Neuron (in vitro differentiated cells): ENCODE measurements at regions not wholly inside any gene's neighbourhood (a gene's known extent, or its start where the extent isn't known, plus 50 kb on each side); places are given as distances from the start of the nearest gene placed in this dataset.
A peak's percentile ranks its signal among the peaks of the same experiment; 100 is the strongest.

Source experiments
- H2AFZ ChIP-seq: one replicate; pipeline ENCODE4 v1.6.1; 2013; ENCODE audit warnings: low read depth, mild to moderate bottlenecking, inconsistent platforms, low read length, moderate library complexity
- H3K27me3 ChIP-seq: one replicate; pipeline ENCODE4 v1.6.1; 2013; ENCODE audit warnings: low read length; ENCODE audit not compliant: insufficient read depth
- H3K36me3 ChIP-seq: one replicate; pipeline ENCODE4 v1.6.1; 2013; ENCODE audit warnings: low read length; ENCODE audit not compliant: insufficient read depth
- H3K4me1 ChIP-seq: one replicate; pipeline ENCODE4 v1.6.1; 2013; ENCODE audit warnings: low read length; ENCODE audit not compliant: insufficient read depth
- H3K4me3 ChIP-seq: 2 replicates; pipeline ENCODE4 v1.5.1; 2013; ENCODE audit warnings: mild to moderate bottlenecking, low read length, moderate library complexity
- H3K9me3 ChIP-seq: one replicate; pipeline ENCODE4 v1.6.1; 2013; ENCODE audit warnings: low read length

DNA sequence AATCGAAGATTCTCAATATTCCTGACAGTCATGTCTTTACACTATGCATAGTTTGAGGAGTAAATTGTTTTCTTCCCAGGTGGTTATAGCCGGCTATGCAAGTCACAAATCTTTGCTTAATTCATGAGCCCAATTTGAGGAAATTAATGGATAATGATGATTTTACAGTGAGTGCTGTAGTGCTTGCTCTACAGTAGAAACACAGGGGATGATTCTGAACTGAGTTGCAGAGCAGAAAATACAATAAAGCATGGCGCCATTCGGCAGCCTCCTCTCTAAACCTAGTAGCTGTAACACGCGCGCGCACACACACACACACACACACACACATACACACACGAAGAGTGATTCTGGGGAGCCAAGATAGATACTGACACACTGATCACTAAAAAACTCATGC lies 181.7 kb upstream of the DPH6 start:
- no peak overlapping the region for H3K4me3 ChIP-seq
- no peaks in the 10 kb centered on the region for H3K9me3 ChIP-seq
- H3K4me1 ChIP-seq: no peaks in the 10 kb centered on the region
- H3K36me3 ChIP-seq: no peaks in the 10 kb centered on the region
- no peaks in the 10 kb centered on the region for H3K27me3 ChIP-seq
- peak overlapping the region; percentile 15 for H2AFZ ChIP-seq

DNA sequence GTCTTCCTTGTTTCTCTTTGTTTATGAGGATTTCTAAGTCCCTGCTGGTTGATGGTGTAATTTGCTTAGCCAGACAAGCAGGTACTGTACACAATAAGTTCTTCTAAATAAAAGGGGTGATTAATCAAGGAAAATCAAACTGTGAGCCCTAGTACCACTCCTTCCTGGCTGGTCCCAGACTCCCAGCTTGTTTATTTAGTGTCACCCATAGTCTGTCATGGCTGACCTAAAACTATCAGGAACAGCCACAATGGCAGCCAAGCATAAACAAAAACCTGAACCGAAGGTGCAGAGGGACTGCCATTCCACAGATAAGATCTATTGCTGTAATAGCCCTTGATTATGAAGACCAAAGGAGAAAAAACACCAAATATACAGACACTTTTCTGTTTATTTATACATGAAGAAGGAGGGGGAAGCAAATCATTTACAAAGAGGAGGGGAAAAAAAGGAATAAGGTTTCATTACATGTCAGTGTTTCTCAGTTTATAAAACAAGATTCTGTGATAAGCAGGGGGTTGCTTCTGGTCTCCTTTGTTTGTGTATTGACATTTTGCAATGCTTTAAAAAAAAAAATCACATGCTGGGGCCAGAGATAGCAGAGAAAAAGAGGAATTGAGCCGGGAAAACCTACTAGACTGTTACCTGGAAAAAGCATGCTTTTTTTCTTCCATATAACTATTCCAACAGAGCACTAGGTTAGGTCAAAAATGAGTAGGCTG lies 182.4 kb upstream of the DPH6 start:
- peak overlapping the region; percentile 15 for H2AFZ ChIP-seq
- no peaks in the 10 kb centered on the region for H3K9me3 ChIP-seq
- no peaks in the 10 kb centered on the region for H3K36me3 ChIP-seq
- no peaks in the 10 kb centered on the region for H3K27me3 ChIP-seq
- H3K4me1 ChIP-seq: no peaks in the 10 kb centered on the region
- H3K4me3 ChIP-seq: no peak overlapping the region

DNA sequence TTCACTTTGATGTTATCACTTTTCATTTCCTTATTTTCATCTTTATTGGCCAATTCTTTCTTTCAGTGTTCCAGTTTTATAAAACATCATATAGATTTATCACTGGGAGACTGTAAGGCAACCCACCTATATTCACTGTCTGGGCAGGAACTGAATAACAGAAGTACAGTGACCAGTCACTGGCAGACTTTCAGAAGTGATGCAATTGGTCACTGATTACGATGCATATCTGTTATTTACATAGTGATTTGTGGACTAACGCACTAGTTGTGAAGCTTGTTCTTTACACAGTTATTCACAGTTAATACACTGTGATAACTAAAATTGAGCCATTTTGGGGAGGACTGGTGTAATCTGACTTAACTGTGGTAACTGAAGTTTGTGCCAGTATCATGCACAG lies 190.2 kb upstream of the DPH6 start:
- Histone ChIP-seq H3K27me3 (no peaks in the 10 kb centered on the region), H2AFZ (no peak overlapping the region), H3K4me3 (no peak overlapping the region), H3K9me3 (peaks cover 2% of the 10 kb centered on the region), H3K4me1 (no peaks in the 10 kb centered on the region), H3K36me3 (no peaks in the 10 kb centered on the region)

DNA sequence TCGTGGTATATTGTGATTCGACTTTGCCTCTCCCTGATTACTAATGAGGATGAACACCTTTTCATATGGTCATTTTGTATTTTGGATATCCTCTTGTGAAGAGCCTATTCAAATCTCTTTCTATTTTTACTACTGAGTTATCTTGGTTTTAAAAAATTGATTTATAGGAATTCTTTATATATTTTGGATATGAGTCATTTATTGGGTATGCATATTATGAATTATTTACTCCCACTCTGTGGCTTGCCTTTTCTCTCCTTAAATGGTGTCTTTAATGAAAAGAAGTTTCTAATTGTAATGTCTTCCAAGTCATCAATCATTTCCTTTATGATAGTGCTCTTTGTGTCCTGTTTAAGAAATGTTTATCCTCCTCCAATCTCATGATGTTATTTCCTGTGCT lies 191.5 kb upstream of the DPH6 start:
- H3K27me3 ChIP-seq: no peaks in the 10 kb centered on the region
- H3K36me3 ChIP-seq: no peaks in the 10 kb centered on the region
- H3K4me1 ChIP-seq: no peaks in the 10 kb centered on the region
- H3K9me3 ChIP-seq: peaks cover 2% of the 10 kb centered on the region
- H2AFZ ChIP-seq: no peak overlapping the region
- H3K4me3 ChIP-seq: no peak overlapping the region

DNA sequence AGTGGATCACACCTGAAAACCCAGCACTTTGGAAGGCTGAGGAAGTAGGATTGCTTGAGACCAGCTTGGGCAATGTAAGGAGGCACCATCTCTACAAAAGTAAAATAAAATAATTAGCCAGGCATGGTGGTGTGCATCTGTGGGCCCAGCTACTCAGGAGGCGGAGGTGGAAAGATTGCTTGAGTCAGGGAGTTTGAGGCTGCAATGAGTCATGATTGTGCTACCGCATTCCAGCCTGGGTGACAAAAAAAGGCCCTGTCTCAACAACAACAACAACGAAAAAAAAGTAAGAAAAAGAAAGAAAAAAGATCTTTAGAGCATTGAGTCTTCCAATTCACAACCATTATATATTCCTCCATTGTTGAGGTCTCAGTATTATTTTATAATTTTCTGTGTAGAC lies 192.4 kb upstream of the DPH6 start:
- Histone ChIP-seq H3K4me1 (no peaks in the 10 kb centered on the region), H3K4me3 (no peak overlapping the region), H3K9me3 (peaks cover 2% of the 10 kb centered on the region), H2AFZ (no peak overlapping the region), H3K36me3 (no peaks in the 10 kb centered on the region), H3K27me3 (no peaks in the 10 kb centered on the region)

DNA sequence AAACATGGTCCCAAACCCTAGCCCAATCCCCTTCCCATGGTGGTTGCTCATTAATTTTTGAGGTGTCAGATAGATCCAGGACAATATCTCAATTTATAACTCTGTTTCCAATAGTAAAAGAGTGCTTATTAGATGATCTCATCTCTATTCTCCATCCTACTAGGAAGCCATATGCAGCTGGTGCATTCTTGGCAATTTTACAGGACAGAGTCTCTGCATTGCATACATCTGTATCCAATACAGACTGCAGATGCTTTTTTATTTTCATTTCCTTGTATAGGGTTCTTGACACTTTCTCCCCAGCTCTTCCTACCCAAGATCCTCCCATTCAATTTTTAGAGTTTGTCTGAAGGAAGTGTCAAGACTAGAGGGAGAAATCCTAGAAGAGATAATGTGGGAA lies 194.8 kb upstream of the DPH6 start:
- Histone ChIP-seq H3K4me3 (no peak overlapping the region), H3K9me3 (peaks cover 2% of the 10 kb centered on the region), H3K4me1 (no peaks in the 10 kb centered on the region)

DNA sequence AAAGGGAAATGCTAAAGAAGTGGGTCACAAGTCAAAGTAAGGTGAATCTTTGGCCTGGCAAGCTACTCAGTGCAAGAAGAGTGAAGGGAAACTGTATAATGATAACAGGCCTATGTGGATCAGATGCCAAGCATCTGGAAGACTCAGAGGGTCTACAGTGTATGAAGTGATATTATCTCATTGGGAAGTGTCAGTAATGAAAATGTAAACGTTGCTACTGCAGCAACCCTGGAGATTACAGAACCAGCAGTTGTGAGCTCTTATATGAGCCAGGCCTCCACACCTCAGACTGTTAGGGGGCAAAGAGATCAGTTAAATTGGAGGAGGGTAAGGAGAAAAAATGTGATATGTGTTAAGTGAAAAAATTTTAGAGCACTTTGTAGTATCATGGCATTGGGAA lies 195.4 kb upstream of the DPH6 start:
- no peak overlapping the region for H3K4me3 ChIP-seq
- no peaks in the 10 kb centered on the region for H3K27me3 ChIP-seq

More for the DNA sequence above, 194.8 kb upstream of the DPH6 start:
- no peaks in the 10 kb centered on the region for H3K27me3 ChIP-seq
- H2AFZ ChIP-seq: no peak overlapping the region
- H3K36me3 ChIP-seq: no peaks in the 10 kb centered on the region

DNA sequence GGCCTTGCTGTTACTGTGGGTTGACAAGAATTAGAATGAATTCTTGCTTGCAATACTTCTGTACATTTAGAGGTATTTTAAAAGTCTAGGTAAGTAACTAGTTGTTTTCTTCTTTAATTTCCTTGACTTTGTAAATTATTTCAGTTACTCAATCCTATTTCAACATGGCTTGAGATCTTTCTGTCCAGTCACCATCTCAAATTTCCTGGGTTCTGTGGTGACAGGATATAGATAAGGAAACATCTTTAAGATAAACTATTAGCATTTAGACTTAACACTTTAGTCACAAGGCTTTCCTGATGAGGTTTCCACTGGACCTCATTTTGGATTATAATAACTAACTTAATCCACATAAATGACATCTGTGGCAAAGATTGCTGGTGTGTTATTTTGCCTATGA lies 195.9 kb upstream of the DPH6 start:
- H2AFZ ChIP-seq: no peak overlapping the region
- H3K27me3 ChIP-seq: no peaks in the 10 kb centered on the region
- no peaks in the 10 kb centered on the region for H3K36me3 ChIP-seq
- peaks cover 2% of the 10 kb centered on the region for H3K9me3 ChIP-seq
- no peak overlapping the region for H3K4me3 ChIP-seq
- no peaks in the 10 kb centered on the region for H3K4me1 ChIP-seq

More for the DNA sequence above, 195.4 kb upstream of the DPH6 start:
- H3K36me3 ChIP-seq: no peaks in the 10 kb centered on the region
- peaks cover 2% of the 10 kb centered on the region for H3K9me3 ChIP-seq
- H2AFZ ChIP-seq: no peak overlapping the region
- H3K4me1 ChIP-seq: no peaks in the 10 kb centered on the region

DNA sequence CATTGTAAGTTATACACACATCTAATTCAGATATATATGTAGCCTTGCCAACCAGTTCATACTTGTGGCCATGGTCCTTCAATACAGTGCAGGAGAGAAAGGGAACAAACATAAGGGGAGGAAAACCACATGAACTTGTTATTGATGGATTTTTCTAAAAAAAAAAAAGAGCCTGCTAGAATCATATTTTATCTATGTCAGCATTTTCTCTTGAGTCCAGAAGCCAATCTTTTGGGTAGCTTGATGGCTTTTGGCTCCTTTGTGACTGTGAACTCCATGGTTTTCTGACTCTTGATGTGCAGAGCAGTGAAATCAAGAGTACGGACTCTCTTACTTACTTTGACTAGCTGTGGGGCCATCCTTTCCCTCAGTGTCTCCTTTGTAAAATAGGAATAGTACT lies 197.4 kb upstream of the DPH6 start:
- no peaks in the 10 kb centered on the region for H3K27me3 ChIP-seq
- H2AFZ ChIP-seq: no peak overlapping the region
- no peaks in the 10 kb centered on the region for H3K9me3 ChIP-seq
- H3K4me1 ChIP-seq: no peaks in the 10 kb centered on the region
- H3K36me3 ChIP-seq: no peaks in the 10 kb centered on the region
- H3K4me3 ChIP-seq: no peak overlapping the region

DNA sequence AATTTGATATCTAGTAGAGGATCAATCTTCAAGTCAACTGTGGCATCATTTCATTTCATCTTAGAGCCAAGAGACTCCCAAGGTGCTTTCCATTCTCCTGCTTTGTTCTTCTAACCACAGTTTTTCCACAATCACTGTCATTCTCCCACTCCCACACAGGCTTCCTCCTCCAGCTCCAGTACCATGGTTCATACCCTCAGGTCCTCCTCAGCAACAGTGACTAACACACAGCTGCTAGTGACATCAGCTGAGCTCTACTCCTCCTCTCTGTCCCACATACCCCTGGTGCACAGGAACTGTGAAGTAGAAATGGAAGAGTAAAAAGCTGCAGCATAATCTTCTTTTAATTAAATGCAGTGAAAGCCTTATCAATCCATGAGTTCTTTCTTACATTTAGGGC lies 200.2 kb upstream of the DPH6 start:
- H3K4me3 ChIP-seq: no peak overlapping the region
- no peak overlapping the region for H2AFZ ChIP-seq
- no peaks in the 10 kb centered on the region for H3K27me3 ChIP-seq
- no peaks in the 10 kb centered on the region for H3K36me3 ChIP-seq
- H3K4me1 ChIP-seq: no peaks in the 10 kb centered on the region
- H3K9me3 ChIP-seq: no peaks in the 10 kb centered on the region

DNA sequence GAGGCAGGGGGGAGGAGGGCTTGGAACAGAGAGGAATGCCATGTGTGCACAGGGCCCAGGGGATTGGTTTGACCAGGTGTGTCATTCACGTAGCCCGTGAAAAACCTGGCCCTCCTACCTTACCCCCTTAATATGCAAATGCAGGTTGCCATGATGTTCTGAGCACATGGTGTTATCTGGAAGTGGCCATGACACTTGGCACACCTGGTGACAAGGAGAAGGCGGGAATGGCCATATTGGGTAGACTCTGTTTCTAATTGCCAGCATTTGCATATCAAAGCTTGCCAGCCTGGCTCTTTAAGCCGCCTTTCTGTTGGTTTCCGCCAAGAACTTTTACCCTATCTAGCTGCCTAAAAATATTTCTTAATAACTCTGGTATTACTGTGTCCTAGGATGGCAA lies 202.1 kb upstream of the DPH6 start:
- H3K4me1 ChIP-seq: no peaks in the 10 kb centered on the region
- H3K9me3 ChIP-seq: no peaks in the 10 kb centered on the region
- no peaks in the 10 kb centered on the region for H3K36me3 ChIP-seq
- H3K27me3 ChIP-seq: no peaks in the 10 kb centered on the region
- H2AFZ ChIP-seq: no peak overlapping the region
- no peak overlapping the region for H3K4me3 ChIP-seq

DNA sequence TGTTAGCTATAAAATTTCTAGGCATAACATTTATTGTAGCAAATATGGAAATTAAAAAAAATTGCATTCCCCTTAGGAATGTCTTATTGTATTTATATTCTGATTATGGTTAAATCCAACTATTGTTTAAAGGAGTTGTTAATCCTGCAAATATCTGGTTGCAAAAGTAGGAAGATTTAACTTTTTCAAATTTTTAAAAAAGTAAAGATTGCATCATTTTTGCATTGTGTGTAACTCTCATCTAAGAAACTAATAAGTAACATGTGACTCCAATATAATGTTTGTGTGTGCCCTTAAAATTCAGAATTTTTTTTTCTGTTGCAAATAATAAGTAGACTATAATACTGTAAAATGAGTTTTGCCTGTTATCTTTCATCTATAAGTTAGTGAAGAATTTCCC lies 204.1 kb upstream of the DPH6 start:
- Histone ChIP-seq H3K36me3 (no peaks in the 10 kb centered on the region), H2AFZ (no peak overlapping the region), H3K27me3 (no peaks in the 10 kb centered on the region), H3K4me1 (no peaks in the 10 kb centered on the region), H3K4me3 (no peak overlapping the region), H3K9me3 (no peaks in the 10 kb centered on the region)

DNA sequence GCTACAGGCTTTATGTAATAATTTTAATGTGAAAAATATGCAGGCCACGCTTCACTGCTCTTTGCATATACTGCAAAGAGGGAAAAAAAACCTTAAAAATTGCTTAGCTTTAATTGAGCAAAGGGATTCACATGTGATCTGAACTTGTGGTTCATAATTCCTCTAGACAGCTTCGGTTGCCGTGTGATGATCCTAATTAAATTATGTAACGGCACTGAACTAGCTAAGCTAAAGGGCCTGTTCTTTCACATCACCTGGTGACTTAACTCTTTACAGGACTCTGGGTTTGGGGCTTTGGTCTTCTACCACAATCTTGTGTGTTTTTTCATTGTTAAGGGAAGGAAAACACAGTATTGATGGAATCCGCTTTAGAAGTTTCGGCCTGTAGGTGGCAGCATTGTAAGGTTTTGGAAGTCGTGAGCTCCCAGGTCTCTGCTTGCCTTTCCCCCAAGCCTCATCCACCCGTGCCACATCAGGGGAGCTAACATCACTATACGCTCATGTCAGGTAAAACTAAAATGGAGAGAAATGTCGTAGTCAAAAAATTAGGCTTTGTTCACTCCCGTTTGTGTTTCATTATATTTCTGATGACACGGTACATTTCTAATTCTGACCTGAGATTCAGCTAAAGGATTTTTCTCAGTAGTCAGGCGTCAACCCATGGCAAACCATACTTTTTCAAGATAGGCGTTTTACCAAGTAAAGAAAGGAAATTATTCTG lies 205.6 kb upstream of the DPH6 start:
- H3K4me3 ChIP-seq: no peak overlapping the region
- H2AFZ ChIP-seq: peak overlapping the region; percentile 16
- no peaks in the 10 kb centered on the region for H3K9me3 ChIP-seq
- H3K36me3 ChIP-seq: no peaks in the 10 kb centered on the region
- no peaks in the 10 kb centered on the region for H3K4me1 ChIP-seq
- no peaks in the 10 kb centered on the region for H3K27me3 ChIP-seq

DNA sequence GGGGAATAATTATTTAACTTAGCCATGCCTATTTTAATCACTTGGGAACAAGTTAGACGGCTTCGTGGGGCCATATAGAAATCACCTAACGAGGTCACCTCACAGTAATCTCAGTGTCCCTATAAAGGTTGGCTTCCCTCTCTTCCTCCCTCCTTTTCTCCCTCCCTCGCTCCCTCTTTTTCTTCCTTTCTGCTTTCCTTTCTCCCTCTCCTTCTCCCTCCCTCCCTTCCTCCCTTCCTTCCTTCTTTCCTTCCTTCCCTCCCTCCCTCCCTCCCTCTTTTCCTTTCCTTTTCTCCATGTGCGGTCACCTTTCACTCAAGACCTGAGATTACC lies 206.1 kb upstream of the DPH6 start:
- no peaks in the 10 kb centered on the region for H3K36me3 ChIP-seq
- H3K4me3 ChIP-seq: no peak overlapping the region
- H3K4me1 ChIP-seq: no peaks in the 10 kb centered on the region

More for the DNA sequence above, 206.1 kb upstream of the DPH6 start:
- Histone ChIP-seq H2AFZ (no peak overlapping the region), H3K27me3 (no peaks in the 10 kb centered on the region), H3K9me3 (no peaks in the 10 kb centered on the region)
